ENCODE measurements at regions not wholly inside any gene's neighbourhood (a gene's known extent, or its start where the extent isn't known, plus 50 kb on each side); places are given as distances from the start of the nearest gene placed in this dataset.

GRCh38 chr9:115986508-115986907 is 167.1 kb upstream of the PAPPA start:
- Histone ChIP-seq H3K36me3 (no peaks in the 10 kb centered on the region), H3K27ac (no peak overlapping the region), H3K9me3 (replicated peaks) (no peaks in the 10 kb centered on the region), H3K4me3 (no peak overlapping the region), H3K4me1 (no peaks in the 10 kb centered on the region), H3K27me3 (no peaks in the 10 kb centered on the region)
- DNase-seq, result no peak

- Histone ChIP-seq H3K36me3 (no peaks in the 10 kb centered on the region), H3K9me3 (replicated peaks) (no peaks in the 10 kb centered on the region), H3K27ac (no peak overlapping the region), H3K4me1 (no peaks in the 10 kb centered on the region), H3K27me3 (no peaks in the 10 kb centered on the region), H3K4me3 (no peak overlapping the region)
- no peak for DNase-seq
These were observed 164.9 kb upstream of the PAPPA start for GRCh38 chr9:115988701-115989100.

- no peaks in the 10 kb centered on the region for H3K27me3 ChIP-seq
- no peaks in the 10 kb centered on the region for H3K4me1 ChIP-seq
- no peak overlapping the region for H3K4me3 ChIP-seq
- no peak overlapping the region for H3K27ac ChIP-seq
- DNase-seq, result no peak
- no peaks in the 10 kb centered on the region for H3K36me3 ChIP-seq
- no peaks in the 10 kb centered on the region for H3K9me3 ChIP-seq (replicated peaks)
These were observed 163.8 kb upstream of the PAPPA start for GRCh38 chr9:115989831-115990230.

- no peaks in the 10 kb centered on the region; the same call in 1 of the 2 replicates for H3K4me1 ChIP-seq
- no peak overlapping the region for H3K27ac ChIP-seq
- DNase-seq, result no peak
- H3K9me3 ChIP-seq (replicated peaks), result no peaks in the 10 kb centered on the region
- no peaks in the 10 kb centered on the region for H3K27me3 ChIP-seq
- H3K36me3 ChIP-seq, result no peaks in the 10 kb centered on the region
- H3K4me3 ChIP-seq, result no peak overlapping the region
These were observed 160.8 kb upstream of the PAPPA start for GRCh38 chr9:115992834-115993233.

- no peaks in the 10 kb centered on the region for H3K27me3 ChIP-seq
- no peak overlapping the region for H3K27ac ChIP-seq
- no peak overlapping the region for H3K4me3 ChIP-seq
- peaks cover 3% of the 10 kb centered on the region; the same call in 1 of the 2 replicates for H3K4me1 ChIP-seq
- H3K36me3 ChIP-seq, result no peaks in the 10 kb centered on the region
- no peaks in the 10 kb centered on the region for H3K9me3 ChIP-seq (replicated peaks)
- peak; percentile 7 to 38 for DNase-seq
These were observed 155.7 kb upstream of the PAPPA start for GRCh38 chr9:115997923-115998322.

GRCh38 chr9:115998666-115999065 is 154.9 kb upstream of the PAPPA start:
- Histone ChIP-seq H3K4me1 (peaks cover 3% of the 10 kb centered on the region; the same call in 1 of the 2 replicates), H3K27ac (no peak overlapping the region), H3K4me3 (no peak overlapping the region), H3K36me3 (no peaks in the 10 kb centered on the region), H3K27me3 (no peaks in the 10 kb centered on the region), H3K9me3 (replicated peaks) (no peaks in the 10 kb centered on the region)
- no peak for DNase-seq

GRCh38 chr9:115999498-115999897 is 154.1 kb upstream of the PAPPA start:
- peaks cover 3% of the 10 kb centered on the region; the same call in 1 of the 2 replicates for H3K4me1 ChIP-seq
- H3K4me3 ChIP-seq, result no peak overlapping the region
- no peak for DNase-seq
- H3K36me3 ChIP-seq, result no peaks in the 10 kb centered on the region
- no peaks in the 10 kb centered on the region for H3K27me3 ChIP-seq
- H3K27ac ChIP-seq, result no peak overlapping the region
- H3K9me3 ChIP-seq (replicated peaks), result no peaks in the 10 kb centered on the region

- no peak overlapping the region for H3K4me3 ChIP-seq
- no peaks in the 10 kb centered on the region for H3K36me3 ChIP-seq
- peak; percentile 41 to 64 for DNase-seq
- no peaks in the 10 kb centered on the region for H3K27me3 ChIP-seq
- H3K27ac ChIP-seq, result no peak overlapping the region
- H3K9me3 ChIP-seq (replicated peaks), result no peaks in the 10 kb centered on the region
- H3K4me1 ChIP-seq, result peaks cover 12% of the 10 kb centered on the region
These were observed 152.8 kb upstream of the PAPPA start for GRCh38 chr9:116000748-116001329.

- peaks cover 12% of the 10 kb centered on the region for H3K4me1 ChIP-seq
- H3K27me3 ChIP-seq, result no peaks in the 10 kb centered on the region
- no peaks in the 10 kb centered on the region for H3K9me3 ChIP-seq (replicated peaks)
- H3K4me3 ChIP-seq, result no peak overlapping the region
- no peak overlapping the region for H3K27ac ChIP-seq
- no peak for DNase-seq
- no peaks in the 10 kb centered on the region for H3K36me3 ChIP-seq
These were observed 151.4 kb upstream of the PAPPA start for GRCh38 chr9:116002181-116002580.

- Histone ChIP-seq H3K27ac (no peak overlapping the region), H3K4me3 (no peak overlapping the region), H3K4me1 (peaks cover 12% of the 10 kb centered on the region), H3K9me3 (replicated peaks) (no peaks in the 10 kb centered on the region), H3K36me3 (no peaks in the 10 kb centered on the region), H3K27me3 (no peaks in the 10 kb centered on the region)
- DNase-seq, result no peak
These were observed 151.0 kb upstream of the PAPPA start for GRCh38 chr9:116002624-116003023.

GRCh38 chr9:116003397-116003796 is 150.2 kb upstream of the PAPPA start:
- Histone ChIP-seq H3K4me3 (no peak overlapping the region), H3K9me3 (replicated peaks) (no peaks in the 10 kb centered on the region), H3K27ac (no peak overlapping the region), H3K36me3 (no peaks in the 10 kb centered on the region), H3K4me1 (peaks cover 12% of the 10 kb centered on the region), H3K27me3 (no peaks in the 10 kb centered on the region)
- DNase-seq, result no peak

- Histone ChIP-seq H3K36me3 (no peaks in the 10 kb centered on the region), H3K4me1 (peaks cover 17% of the 10 kb centered on the region), H3K27me3 (no peaks in the 10 kb centered on the region), H3K27ac (no peak overlapping the region), H3K4me3 (no peak overlapping the region), H3K9me3 (replicated peaks) (no peaks in the 10 kb centered on the region)
- DNase-seq, result peak in 1 of 2 experiments; percentile 11
These were observed 148.4 kb upstream of the PAPPA start for GRCh38 chr9:116005205-116005604.

- H3K27ac ChIP-seq, result no peak overlapping the region
- H3K27me3 ChIP-seq, result no peaks in the 10 kb centered on the region
- H3K4me1 ChIP-seq, result peaks cover 17% of the 10 kb centered on the region
- H3K36me3 ChIP-seq, result no peaks in the 10 kb centered on the region
- no peaks in the 10 kb centered on the region for H3K9me3 ChIP-seq (replicated peaks)
- no peak overlapping the region for H3K4me3 ChIP-seq
- no peak for DNase-seq
These were observed 145.8 kb upstream of the PAPPA start for GRCh38 chr9:116007824-116008223.

- H3K27me3 ChIP-seq, result no peaks in the 10 kb centered on the region
- peaks cover 17% of the 10 kb centered on the region for H3K4me1 ChIP-seq
- H3K9me3 ChIP-seq (replicated peaks), result no peaks in the 10 kb centered on the region
- DNase-seq, result peak; percentile 35 to 66
- H3K4me3 ChIP-seq, result no peak overlapping the region
- no peaks in the 10 kb centered on the region for H3K36me3 ChIP-seq
- H3K27ac ChIP-seq, result no peak overlapping the region
These were observed 145.3 kb upstream of the PAPPA start for GRCh38 chr9:116008278-116008677.

- no peak overlapping the region for H3K4me3 ChIP-seq
- no peak for DNase-seq
- peaks cover 17% of the 10 kb centered on the region for H3K4me1 ChIP-seq
- H3K27ac ChIP-seq, result no peak overlapping the region
- no peaks in the 10 kb centered on the region for H3K27me3 ChIP-seq
- H3K36me3 ChIP-seq, result no peaks in the 10 kb centered on the region
- no peaks in the 10 kb centered on the region for H3K9me3 ChIP-seq (replicated peaks)
These were observed 144.2 kb upstream of the PAPPA start for GRCh38 chr9:116009420-116009819.

GRCh38 chr9:116015855-116016254 is 137.7 kb upstream of the PAPPA start:
- Histone ChIP-seq H3K4me1 (peaks cover 6% of the 10 kb centered on the region), H3K4me3 (no peak overlapping the region), H3K27ac (no peak overlapping the region), H3K36me3 (no peaks in the 10 kb centered on the region), H3K27me3 (no peaks in the 10 kb centered on the region), H3K9me3 (replicated peaks) (no peaks in the 10 kb centered on the region)
- DNase-seq, result no peak
